HG03457 (cell line): ENCODE measurements at regions not wholly inside any gene's neighbourhood (a gene's known extent, or its start where the extent isn't known, plus 50 kb on each side); places are given as distances from the start of the nearest gene placed in this dataset.
"Not testable (repeated sequence)": the region's sequence is repeated elsewhere in the genome, so short reads cannot be mapped to it uniquely, and the experiment has no call there.

Experiments used
- ATAC-seq: cut with Tn5 transposase; IDR thresholded peaks from one replicate; pipeline ENCODE4 v1.9.1; 2021; ENCODE audit warnings: moderate number of reproducible peaks; ENCODE audit not compliant: unreplicated experiment

DNA sequence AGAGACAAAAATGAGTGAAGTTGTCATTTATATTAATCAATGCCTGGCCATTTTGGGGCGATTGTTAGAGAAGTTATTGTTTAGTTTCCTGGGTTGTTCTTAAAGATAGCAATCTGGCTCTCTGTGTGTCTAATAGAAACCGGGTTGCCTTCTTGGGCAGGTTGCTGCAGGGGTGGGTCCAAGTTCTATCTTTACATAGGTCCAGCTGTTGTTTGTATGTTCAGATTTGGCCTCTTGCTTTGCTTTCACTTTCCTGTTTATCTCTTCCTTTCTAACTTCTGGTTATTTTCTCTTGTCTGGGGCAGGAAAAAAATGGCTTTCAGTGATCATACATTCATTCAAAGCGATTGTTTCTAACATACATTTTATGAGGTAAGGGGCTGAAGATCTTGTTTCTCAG lies 128.4 kb upstream of the NOX3 start:
- ATAC-seq = no peak

DNA sequence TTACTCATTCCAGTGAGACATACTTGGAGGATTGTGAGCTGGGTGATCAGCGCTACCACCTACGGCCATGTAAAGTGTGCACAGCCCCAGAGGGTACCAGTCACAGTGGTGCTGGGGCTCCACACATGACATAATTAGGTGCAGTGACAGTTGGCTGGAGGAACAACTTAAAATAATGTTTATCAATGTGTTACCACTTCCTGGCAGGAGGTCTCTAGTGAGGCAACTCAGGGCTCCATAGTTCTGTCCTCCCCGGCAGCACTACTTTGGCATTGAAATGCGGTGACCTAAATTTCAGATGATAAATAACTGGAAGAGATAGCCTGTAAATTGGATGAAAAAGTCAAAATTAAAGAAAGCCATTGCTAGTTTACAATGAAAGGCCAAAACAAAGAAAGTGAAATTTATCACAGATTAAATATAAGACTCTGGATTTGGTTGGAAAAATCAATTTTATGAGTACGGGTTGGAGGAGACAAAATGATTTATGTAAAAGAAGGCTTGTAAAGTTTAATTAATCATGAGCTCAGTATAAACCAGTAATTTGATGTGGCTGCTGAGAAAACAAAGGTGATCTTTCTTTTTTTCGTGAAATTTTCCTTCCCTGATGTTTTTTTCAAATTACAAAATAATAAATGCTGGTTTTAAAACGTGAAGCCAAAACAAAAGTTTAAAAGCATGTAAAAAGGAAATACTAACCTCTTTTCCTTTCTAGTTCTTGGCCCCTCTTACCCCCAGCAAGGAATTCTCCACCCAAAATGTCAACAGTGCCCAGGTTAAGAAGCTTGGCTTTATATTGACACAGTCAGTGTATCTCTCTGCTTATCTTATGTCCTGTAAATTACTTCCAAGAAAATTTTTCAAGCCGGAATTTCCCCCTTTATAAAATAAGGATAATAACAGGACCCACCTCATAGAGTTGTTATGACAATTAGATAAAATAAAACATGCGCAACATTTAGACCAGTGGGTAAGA lies 126.7 kb upstream of the NOX3 start:
- ATAC-seq = no peak

DNA sequence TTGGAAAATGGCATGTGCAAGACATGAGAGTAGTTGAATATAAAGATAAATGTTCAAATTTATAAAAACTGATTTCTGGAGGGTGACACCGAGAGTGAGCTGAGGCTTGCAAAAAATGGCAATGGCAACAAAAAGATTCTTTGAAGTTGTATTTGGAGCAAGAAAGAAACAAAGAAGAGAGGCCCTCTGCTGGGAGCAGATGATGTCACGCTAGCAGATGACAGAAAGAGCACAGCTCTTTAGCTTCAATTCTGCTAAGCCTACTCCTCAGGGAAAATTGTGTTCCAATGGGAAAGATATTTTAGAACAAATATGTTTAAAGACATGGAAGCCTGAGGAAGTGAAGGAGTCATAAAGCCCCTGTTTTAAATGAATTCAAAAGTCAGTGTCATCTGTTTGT lies 125.3 kb upstream of the NOX3 start:
- ATAC-seq = no peak

DNA sequence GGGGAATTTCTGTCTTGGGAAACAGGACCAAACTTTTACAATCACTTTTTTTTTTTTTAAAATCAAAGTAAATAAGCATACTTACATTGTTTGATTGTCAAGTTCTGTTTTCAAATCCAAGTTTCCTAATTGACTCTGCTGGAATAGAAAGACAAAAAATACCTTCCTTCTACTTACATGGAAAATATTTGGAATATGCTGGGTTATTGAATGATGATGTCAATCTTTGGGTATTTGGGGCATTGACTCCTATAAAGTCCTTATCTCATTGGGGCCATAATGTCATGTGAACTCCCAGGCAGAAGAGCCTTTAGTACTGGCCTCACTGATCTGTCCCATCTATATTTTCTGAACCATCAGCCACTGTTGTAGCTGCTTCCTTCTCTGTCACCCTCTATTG lies 122.6 kb upstream of the NOX3 start:
- no peak for ATAC-seq

DNA sequence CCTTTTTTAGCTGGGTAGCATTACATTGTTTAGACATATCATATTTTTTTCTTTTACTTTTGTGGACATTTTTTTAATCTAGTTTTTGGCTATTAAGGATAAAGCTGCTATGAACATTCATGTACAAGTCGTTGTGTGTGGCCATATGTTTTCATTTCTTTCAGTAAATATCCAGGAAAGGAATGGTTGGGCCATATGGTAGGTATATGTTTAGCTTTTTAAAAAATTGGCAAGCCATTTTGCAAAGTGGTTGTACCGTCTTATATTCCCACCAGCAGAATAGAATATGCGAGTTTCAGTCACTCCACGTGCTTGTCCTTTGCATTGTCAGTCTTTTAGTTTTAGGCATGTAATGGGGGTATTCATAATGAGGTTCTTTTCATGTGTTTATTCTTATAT lies 106.3 kb upstream of the NOX3 start:
- ATAC-seq = no peak

DNA sequence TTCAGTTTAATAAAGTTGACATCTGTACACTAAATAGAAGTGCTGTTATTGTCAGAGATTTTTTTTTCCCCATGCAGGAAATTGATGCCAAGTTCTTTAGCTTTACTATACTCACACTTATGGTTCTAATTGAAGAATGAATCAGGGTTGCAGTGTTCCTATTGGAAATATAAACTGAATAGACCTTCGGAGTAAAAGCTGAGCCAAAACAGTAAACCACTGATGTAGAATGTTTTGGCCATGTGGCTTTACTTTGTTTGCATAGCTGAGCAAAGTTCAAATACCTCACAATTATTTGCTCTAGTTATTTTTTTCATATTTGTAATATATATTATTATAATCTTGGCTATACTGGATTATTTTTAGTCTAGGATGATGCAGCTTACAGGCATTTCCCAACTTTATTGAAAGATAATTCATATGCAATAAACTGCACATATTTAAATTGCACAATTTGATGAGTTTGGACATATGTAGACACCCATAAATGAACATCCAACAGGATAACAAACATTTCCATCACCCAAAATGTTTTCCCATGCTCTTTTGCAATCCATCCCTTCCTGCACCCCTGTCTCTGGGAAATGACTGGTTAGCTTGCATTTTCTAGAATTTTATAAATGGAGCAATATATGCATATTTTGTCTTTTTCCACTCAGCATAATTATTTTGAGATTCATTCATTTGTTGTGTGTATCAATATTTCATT lies 105.8 kb upstream of the NOX3 start:
- ATAC-seq = no peak

DNA sequence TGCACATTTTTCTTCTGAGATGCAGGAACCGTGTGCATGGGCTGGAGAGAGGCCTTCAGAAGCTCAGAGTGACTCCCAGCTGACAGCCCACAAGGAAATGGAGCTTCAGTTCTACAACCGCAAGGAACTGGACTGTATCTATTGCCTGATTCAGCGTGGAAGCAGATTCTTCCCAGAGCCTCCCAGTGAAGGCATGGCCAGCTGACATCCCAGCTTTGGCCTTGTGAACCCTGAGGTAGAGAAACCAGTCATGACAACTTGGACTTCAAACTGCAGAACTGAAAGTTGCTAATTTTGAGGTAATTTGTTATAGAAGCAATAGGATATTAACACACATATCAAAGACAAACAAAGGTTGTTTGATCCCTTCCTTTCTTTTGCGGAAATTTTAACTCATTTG lies 94.3 kb upstream of the NOX3 start:
- no peak for ATAC-seq

DNA sequence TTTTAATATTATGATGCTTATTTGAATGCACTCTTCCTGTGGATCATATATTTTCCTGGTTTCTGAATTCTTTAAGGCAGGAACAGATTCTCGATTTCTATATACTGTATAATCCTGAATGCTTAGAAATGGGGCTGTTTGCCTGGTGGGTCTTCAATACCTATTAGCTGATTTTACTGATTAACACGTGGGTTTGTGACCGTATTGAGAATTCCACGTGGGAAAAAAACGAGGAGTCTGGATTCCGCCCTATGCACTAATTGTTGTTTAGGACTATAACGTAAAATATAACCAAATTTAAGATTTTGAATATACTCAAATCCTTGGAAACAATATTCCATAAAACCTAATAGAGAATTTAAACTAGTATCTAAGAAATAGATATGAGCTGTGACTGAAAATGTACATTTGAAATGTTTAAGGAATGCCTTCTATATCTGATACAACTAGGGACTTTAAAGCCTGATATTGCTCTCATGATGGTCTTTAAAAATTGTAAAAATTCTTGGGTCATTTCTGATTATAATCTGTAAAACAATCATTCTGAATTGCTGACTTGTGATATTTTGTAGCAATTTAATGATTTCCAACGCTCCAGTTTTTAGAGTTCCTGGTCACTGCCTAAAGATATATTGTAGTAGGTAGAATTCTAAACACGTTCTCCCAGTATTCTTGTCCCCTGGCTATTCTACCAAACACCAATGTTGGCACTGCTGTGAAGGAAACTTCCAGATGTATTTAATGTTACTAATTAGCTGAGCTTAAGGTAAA lies 93.6 kb upstream of the NOX3 start:
- ATAC-seq = no peak

DNA sequence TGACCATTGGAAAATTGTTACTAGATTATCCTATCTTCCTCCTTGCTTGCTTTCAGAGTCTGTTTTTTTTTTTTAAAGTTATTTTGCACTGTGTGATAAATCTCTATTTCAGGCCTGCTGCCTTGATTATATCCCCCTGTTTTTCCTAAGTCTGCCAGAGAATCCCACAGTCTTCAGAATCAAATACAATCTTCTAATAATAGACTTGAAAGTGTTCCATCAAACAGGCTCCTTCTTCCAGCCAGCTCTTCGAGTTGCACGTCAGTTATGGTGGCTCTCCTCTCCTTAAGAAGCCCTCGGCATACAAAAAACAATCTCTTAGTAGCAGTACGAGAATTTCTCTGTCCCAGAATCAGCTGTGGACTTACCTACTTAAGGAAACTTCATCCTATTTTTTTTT lies 92.9 kb upstream of the NOX3 start:
- ATAC-seq = no peak

DNA sequence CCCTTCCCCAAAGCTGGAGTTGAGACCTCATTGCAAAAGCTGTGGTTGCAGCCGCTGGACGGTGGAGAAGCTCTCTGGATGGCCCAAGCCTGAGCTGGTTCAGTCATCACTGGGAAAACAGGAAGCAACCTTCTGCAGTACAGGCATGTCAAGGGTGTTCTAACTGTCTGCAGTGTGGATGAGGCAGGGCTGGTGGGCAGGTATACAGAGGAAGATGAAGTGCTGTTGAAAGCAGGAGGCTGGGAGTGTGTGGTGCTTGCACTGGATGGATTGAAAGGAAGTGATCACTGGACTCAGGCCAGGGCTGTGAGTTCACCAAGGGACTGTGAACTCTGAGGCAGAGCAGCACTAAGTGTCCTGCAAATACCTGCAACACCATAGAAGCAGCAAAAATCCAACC lies 89.0 kb upstream of the NOX3 start:
- ATAC-seq = no peak

DNA sequence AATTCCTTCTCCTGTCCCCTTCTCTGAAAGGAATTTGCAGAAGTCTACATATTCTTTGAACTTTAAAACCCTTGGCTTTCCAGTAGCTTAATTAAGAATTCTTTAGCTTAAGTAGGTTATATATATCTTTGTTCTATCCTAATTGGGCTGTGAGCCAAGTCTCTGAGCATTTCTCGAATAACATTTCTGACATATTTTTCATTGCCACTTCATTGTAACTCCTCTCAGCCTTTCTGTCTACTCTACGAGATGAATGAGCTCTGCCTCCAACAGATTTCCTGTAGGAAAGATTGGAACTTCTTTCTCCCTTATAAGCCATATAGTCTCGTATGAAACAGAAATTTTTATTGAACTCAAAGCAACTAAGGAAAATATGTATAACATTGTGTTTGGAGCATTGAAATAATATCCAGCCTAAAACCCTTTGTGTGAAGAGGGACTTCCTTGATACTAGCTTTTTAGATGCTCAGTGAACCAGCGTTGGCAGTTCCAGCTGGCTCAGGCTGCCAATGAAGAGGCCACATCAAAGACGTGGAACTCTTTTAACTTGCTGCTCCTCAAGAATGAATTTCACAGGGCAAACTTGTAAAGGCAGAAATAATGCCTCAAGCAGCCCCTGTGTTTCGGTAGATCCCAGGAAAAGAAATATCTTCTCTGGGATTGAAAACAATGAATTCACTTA lies 87.7 kb upstream of the NOX3 start:
- no peak for ATAC-seq

DNA sequence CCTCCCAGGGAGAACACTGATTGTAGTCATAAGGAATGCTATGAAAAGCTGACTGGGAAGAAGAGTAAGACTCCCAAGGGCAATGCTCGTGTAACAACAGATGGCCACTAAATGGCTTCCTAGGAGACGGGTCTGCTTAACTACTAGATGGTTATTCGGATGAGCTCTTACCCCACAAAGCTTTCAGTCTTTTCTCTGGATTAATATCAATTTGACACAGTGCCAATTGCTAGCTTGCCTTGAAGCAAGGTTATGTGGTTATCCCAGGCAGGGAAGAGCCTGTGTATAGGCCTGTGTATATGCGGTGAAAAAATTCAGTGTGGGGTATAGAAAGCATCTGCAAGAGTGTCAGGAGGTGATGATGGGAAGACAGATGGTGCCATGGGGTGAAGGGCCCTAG lies 86.4 kb upstream of the NOX3 start:
- ATAC-seq = no peak

DNA sequence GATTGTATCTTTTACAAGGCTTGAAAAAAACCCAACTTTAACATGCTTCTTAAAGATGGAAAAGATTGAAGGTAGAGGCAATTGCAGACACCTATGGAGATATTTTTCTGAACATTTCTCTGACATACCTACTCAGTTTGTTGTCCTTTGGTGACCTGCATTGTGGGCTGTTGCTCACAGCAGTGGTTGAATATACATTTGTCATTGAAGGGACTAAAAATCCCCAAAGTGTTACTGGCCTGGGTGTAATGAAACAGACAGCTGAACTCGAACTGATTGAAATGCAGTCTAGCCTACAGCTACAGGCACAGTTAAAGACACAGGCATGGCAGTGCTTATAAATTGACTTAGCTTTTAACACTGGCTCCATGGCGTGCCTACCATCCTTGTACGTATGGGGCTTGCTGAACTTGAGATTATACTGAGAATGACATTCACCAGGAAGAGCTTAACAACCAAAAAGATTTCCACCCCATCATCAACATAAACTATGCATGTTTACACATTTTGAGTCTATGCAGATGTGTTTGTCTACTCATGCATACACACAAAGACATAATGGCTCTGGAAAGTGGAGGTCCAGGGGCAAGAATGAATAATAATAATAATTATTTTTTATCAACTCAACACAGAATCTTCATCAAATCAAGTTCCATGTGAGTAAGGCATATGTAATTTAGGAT lies 83.2 kb upstream of the NOX3 start:
- no peak for ATAC-seq

DNA sequence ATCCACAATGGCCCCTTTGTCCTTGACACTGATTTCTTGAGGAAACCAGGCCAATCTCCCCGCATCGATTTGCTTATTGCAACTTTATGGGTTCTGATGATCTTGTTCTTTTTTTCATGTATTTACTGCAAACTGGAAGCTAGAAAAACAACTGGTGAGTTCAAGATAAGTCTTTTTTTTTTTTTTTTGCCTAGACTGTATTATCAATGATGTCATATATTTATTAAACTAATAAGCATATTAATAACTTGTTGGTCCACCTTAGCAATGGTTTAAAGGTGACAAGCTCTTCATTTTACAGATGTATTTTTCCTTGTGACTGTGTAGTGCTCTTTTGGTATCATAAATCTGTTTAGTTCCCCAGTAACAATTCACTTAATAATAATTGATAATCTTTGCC lies 79.0 kb upstream of the NOX3 start:
- no peak for ATAC-seq

DNA sequence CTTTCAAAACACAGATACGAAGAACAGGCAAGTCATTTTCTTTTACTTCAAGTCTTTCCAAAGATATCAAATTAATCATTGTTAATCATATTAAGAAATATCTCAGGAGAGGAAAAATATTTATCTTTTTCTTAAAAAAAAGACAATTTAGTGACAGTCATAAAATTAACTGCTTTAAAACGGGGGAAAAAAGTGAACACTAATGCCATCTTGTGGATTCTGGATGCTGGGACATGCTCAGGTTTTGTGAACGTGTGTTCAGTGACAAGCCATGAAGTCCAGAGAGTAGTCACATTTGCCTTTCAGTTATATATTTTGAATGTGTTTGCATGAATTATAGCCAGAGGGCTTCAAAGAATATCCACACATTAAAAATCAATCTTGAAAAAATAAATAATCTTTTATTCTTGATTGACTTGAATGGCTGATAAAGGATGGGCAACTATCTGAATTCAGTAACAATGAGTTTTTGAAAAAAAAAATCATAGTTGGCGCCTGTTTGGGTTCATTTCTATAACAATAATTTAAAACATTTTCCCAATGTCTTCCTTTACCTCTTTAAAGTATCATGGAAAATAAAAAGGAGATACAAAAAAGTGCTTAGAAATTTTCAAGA lies 74.7 kb upstream of the NOX3 start:
- no peak for ATAC-seq

DNA sequence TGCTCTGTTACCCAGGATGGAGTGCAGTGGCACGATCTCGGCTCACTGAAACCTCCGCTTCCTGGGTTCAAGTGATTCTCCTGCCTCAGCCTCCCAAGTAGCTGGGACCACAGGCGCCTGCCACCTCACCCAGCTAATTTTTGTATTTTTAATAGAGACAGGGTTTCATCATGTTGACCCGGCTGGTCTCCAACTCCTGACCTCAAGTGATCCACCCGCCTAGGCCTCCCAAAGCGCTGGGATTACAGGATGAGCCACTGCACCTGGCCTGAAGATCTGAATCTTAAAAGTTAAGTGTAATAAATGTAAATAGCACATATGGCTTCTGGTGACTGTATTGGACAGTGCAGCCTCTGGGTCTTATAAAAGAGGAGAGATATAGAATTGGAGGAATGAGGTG lies 74.2 kb upstream of the NOX3 start:
- ATAC-seq = not testable (repeated sequence)

DNA sequence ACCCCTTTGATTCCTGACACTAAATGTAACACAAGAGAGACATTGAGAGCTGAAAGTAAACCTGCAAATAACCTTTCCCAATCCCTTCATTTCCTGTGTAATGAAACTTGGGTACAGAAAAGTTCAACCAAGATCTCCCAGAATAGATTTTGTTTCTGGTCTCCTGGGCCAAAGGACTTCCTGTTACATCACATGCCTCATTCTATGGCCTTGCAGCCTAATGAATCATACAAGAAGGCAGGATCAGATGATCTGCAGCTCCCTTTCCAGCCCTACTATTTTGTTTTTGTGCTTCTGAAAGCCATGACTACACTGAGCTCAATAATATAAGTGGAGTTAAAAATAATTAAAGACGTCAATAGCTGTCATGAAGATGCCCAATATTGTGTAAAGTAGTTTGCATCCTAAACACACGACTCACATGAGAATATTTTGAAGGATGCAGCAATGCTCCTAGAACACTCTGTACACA lies 73.4 kb upstream of the NOX3 start:
- ATAC-seq = no peak

DNA sequence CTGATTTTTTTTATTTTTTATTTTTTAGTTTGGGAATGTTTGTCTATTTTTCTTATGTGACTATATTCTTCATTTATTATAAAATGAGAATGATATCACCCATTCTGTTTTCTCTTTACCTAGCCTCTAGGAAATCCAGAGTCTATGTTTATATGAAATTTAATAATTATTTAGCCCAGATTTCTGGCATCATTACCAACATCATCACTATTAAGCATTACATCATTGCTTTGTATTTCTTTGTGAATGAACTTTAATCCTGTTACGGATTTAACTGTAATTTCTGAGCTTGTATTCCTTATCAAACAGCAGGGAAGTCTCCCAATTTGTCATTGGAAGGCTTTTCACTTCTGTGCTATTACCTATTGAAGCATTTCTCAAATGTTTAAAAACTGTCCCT lies 72.7 kb upstream of the NOX3 start:
- ATAC-seq = no peak

DNA sequence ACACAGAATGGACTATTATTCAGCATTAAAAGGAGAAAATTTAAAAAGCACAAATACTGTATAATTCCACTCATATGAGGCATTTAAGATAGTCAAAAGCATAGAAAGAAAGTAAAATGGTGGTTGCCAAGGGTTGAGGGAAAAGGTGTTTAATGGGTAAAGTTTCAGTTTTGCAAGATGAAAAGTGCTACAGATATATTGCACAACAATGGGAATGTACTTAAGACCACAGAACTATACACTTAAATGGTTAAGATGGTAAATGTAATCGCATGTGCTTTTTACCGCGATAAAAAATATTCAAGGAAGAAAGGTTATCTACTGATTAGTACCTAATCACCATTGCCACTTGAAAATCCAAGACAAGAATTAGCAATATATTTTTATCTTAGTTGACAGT lies 71.8 kb upstream of the NOX3 start:
- ATAC-seq = no peak
